ENCODE measurements at regions not wholly inside any gene's neighbourhood (a gene's known extent, or its start where the extent isn't known, plus 50 kb on each side); places are given as distances from the start of the nearest gene placed in this dataset.

DNA sequence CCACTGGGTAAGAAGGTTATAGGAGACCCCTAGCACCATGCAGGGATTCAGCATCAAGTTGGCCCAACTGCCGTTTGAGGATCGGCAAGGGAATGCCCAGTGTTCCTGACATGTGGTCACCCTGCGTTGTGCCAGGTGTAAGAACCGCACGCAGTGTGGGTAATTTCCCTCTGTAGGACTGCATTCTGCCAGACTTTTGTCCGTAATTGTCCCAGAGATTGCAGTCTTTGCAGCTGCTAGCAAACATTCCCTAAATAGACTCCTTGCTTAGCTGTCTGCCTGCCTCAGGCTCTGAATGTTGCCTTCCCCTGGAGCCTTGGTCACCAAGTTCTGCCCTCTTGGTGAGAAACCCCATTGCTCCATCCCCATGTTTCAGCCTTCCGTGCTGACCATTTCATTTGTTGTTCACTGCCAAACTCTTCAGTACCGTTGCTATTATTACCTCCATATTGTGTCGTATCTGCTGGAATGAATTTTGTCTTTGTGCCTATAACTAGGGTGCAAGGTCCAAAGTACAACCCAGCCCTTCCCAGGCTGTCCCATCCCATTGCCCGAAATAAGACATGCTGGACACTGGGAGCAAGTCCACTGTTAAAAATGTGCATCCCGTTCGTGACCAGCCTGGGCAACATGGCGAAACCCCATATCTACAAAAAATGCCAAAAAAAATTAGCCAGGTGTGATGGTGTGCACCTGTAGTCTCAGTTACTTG is 53.8 kb upstream of the USP9X start:
- H3K27ac ChIP-seq (ENCODE audit: low read depth in 2 of 2, low read length in 1 of 2) = no peak overlapping the region
- no peak overlapping the region for H3K4me2 ChIP-seq
- H3K27me3 ChIP-seq (ENCODE audit: insufficient read depth) = peaks cover 8% of the 10 kb centered on the region; the same call in 1 of the 2 replicates
- no peak overlapping the region for H3K9ac ChIP-seq
- 59% methylated on average over 13 of the region's 13 CpGs for WGBS (ENCODE audit: low lambda C conversion rate)
- H3K9me2 ChIP-seq = no peaks in the 10 kb centered on the region
- ChIA-PET POLR2A (interaction anchor here (0.6 kb wide), 1 partner anchor 10 kb away, joined by 3 read pairs; no protein-coding TSS in a partner anchor), CTCF (interaction anchor here (0.9 kb wide), 1 partner anchor 33 kb away, joined by 3 read pairs; no protein-coding TSS in a partner anchor)
- no peaks in the 10 kb centered on the region for H3K36me3 ChIP-seq (replicated peaks in 1 of 2; ENCODE audit: control insufficient read depth in 1 of 2, insufficient read depth in 2 of 2, low read length in 1 of 2)
- H3K4me3 ChIP-seq (ENCODE audit: low read depth in 2 of 2, low read length in 1 of 2) = no peak overlapping the region
- H3K9me3 ChIP-seq = no peaks in the 10 kb centered on the region
- no peaks in the 10 kb centered on the region for H3F3A ChIP-seq (replicated peaks; ENCODE audit: insufficient read depth)
- no peaks in the 10 kb centered on the region for H4K20me1 ChIP-seq (ENCODE audit: insufficient read depth)
- H3K4me1 ChIP-seq (ENCODE audit: control insufficient read depth in 1 of 2, insufficient read depth in 2 of 2, low read depth in 1 of 2, low read length in 1 of 2) = no peaks in the 10 kb centered on the region
- no peak for DNase-seq
- no peak for TF ChIP-seq NRF1 (IDR thresholded peaks at IDR 0.05; ENCODE audit: low read depth, low read length)
- TF ChIP-seq GABPA (IDR thresholded peaks at IDR 0.05; ENCODE audit: low read depth) = no peak
- TF ChIP-seq FOSL2 (IDR thresholded peaks at IDR 0.05; ENCODE audit: borderline replicate concordance, low read depth) = no peak
- TF ChIP-seq, protein P1, sequence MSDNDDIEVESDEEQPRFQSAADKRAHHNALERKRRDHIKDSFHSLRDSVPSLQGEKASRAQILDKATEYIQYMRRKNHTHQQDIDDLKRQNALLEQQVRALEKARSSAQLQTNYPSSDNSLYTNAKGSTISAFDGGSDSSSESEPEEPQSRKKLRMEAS (IDR thresholded peaks at IDR 0.05; ENCODE audit: low read depth) = no peak
- no peak for TF ChIP-seq JUND (IDR thresholded peaks at IDR 0.05)
- TF ChIP-seq, protein P2, sequence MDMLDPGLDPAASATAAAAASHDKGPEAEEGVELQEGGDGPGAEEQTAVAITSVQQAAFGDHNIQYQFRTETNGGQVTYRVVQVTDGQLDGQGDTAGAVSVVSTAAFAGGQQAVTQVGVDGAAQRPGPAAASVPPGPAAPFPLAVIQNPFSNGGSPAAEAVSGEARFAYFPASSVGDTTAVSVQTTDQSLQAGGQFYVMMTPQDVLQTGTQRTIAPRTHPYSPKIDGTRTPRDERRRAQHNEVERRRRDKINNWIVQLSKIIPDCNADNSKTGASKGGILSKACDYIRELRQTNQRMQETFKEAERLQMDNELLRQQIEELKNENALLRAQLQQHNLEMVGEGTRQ (IDR thresholded peaks at IDR 0.05; ENCODE audit: borderline replicate concordance, low read depth, low read length) = no peak
- TF ChIP-seq NFIC (IDR thresholded peaks at IDR 0.05; ENCODE audit: borderline replicate concordance) = no peak
- TF ChIP-seq RFX5 (IDR thresholded peaks at IDR 0.05; ENCODE audit: low read length) = no peak
- no peak for TF ChIP-seq RCOR1 (IDR thresholded peaks at IDR 0.05; ENCODE audit: low read length)
- TF ChIP-seq EP300 (IDR thresholded peaks at IDR 0.05; ENCODE audit: borderline replicate concordance in 1 of 2, low read depth in 1 of 2, low read length in 1 of 2) = no peak
- no peak for TF ChIP-seq TEAD4 (IDR thresholded peaks at IDR 0.05; ENCODE audit: borderline replicate concordance, insufficient read depth)
- no peak for TF ChIP-seq POLR2AphosphoS5 (IDR thresholded peaks at IDR 0.05; ENCODE audit: low read depth, low read length)
- TF ChIP-seq, protein P3, sequence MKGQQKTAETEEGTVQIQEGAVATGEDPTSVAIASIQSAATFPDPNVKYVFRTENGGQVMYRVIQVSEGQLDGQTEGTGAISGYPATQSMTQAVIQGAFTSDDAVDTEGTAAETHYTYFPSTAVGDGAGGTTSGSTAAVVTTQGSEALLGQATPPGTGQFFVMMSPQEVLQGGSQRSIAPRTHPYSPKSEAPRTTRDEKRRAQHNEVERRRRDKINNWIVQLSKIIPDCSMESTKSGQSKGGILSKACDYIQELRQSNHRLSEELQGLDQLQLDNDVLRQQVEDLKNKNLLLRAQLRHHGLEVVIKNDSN (IDR thresholded peaks at IDR 0.05; ENCODE audit: borderline replicate concordance, low read depth) = no peak
- TF ChIP-seq GATA2 (CRISPR knock-in tag; IDR thresholded peaks at IDR 0.05) = no peak
- no peak for TF ChIP-seq YY1 (IDR thresholded peaks at IDR 0.05; ENCODE audit: low read depth)
- TF ChIP-seq ELF1 (IDR thresholded peaks at IDR 0.05) = no peak
- no peak overlapping the region for H2AFZ ChIP-seq (ENCODE audit: low read depth)
- no peaks in the 10 kb centered on the region for H3K79me2 ChIP-seq (ENCODE audit: insufficient read depth)

DNA sequence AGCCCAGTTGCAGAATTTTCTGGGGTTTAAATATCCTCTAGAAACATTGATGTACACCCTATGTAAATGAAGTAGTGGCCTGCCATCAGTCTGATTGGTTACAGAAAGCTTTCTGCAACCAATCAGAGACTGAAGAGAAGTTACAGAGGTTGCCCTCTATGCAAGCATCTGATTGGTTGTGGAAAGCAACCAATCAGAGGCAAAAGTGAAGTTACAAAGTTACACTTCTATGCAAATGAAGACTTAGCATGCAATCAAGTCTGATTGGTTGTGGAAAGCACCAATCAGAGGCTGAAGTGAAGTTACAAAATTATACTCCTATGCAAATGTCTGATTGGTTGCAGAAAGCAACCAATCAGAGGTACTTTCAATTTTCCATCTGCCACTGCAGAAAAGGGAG is 51.9 kb upstream of the USP9X start:
- Histone ChIP-seq H3K27me3 (ENCODE audit: insufficient read depth) (peaks cover 8% of the 10 kb centered on the region; the same call in 1 of the 2 replicates), H3K4me2 (no peak overlapping the region), H3K9ac (no peak overlapping the region), H3K9me3 (no peaks in the 10 kb centered on the region), H3F3A (replicated peaks; ENCODE audit: insufficient read depth) (no peaks in the 10 kb centered on the region), H2AFZ (ENCODE audit: low read depth) (no peak overlapping the region), H3K4me3 (ENCODE audit: low read depth in 2 of 2, low read length in 1 of 2) (no peak overlapping the region), H3K79me2 (ENCODE audit: insufficient read depth) (no peaks in the 10 kb centered on the region), H3K4me1 (ENCODE audit: control insufficient read depth in 1 of 2, insufficient read depth in 2 of 2, low read depth in 1 of 2, low read length in 1 of 2) (no peaks in the 10 kb centered on the region), H3K27ac (ENCODE audit: low read depth in 2 of 2, low read length in 1 of 2) (no peak overlapping the region), H4K20me1 (ENCODE audit: insufficient read depth) (no peaks in the 10 kb centered on the region), H3K9me2 (no peaks in the 10 kb centered on the region), H3K36me3 (replicated peaks in 1 of 2; ENCODE audit: control insufficient read depth in 1 of 2, insufficient read depth in 2 of 2, low read length in 1 of 2) (no peaks in the 10 kb centered on the region)
- no peak for DNase-seq
- ChIA-PET POLR2A (no interaction called here), CTCF (no interaction called here)
- TF ChIP-seq RCOR1 (IDR thresholded peaks at IDR 0.05; ENCODE audit: low read length) (no peak), TAF1 (IDR thresholded peaks at IDR 0.05; ENCODE audit: borderline replicate concordance, low read depth, low read length) (no peak), RFX5 (IDR thresholded peaks at IDR 0.05; ENCODE audit: low read length) (no peak), TEAD4 (IDR thresholded peaks at IDR 0.05; ENCODE audit: borderline replicate concordance, insufficient read depth) (no peak), GABPA (IDR thresholded peaks at IDR 0.05; ENCODE audit: low read depth) (no peak), FOXM1 (IDR thresholded peaks at IDR 0.05; ENCODE audit: low read depth) (no peak), EZH2phosphoT487 (IDR thresholded peaks at IDR 0.05; ENCODE audit: borderline replicate concordance, low read depth) (no peak)
- TF ChIP-seq, protein P4, sequence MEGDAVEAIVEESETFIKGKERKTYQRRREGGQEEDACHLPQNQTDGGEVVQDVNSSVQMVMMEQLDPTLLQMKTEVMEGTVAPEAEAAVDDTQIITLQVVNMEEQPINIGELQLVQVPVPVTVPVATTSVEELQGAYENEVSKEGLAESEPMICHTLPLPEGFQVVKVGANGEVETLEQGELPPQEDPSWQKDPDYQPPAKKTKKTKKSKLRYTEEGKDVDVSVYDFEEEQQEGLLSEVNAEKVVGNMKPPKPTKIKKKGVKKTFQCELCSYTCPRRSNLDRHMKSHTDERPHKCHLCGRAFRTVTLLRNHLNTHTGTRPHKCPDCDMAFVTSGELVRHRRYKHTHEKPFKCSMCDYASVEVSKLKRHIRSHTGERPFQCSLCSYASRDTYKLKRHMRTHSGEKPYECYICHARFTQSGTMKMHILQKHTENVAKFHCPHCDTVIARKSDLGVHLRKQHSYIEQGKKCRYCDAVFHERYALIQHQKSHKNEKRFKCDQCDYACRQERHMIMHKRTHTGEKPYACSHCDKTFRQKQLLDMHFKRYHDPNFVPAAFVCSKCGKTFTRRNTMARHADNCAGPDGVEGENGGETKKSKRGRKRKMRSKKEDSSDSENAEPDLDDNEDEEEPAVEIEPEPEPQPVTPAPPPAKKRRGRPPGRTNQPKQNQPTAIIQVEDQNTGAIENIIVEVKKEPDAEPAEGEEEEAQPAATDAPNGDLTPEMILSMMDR (IDR thresholded peaks at IDR 0.05) = no peak
- TF ChIP-seq, protein P2 (IDR thresholded peaks at IDR 0.05; ENCODE audit: borderline replicate concordance, low read depth, low read length) = no peak
- TF ChIP-seq, protein P1 (IDR thresholded peaks at IDR 0.05; ENCODE audit: low read depth) = no peak
- TF ChIP-seq, protein P5, sequence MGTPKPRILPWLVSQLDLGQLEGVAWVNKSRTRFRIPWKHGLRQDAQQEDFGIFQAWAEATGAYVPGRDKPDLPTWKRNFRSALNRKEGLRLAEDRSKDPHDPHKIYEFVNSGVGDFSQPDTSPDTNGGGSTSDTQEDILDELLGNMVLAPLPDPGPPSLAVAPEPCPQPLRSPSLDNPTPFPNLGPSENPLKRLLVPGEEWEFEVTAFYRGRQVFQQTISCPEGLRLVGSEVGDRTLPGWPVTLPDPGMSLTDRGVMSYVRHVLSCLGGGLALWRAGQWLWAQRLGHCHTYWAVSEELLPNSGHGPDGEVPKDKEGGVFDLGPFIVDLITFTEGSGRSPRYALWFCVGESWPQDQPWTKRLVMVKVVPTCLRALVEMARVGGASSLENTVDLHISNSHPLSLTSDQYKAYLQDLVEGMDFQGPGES (IDR thresholded peaks at IDR 0.05; ENCODE audit: low read depth, low read length) = no peak
